Ascending aorta (tissue), 2 donors: ENCODE measurements at regions not wholly inside any gene's neighbourhood (a gene's known extent, or its start where the extent isn't known, plus 50 kb on each side); places are given as distances from the start of the nearest gene placed in this dataset.

ENCODE experiments used
- DNase-seq, 2 donors: peaks; one replicate each; pipeline ENCODE4 v3.0.0-alpha.2; 2019; ENCODE audit warnings: low spot score in 2 of 2
- H3K27ac ChIP-seq, 2 donors: fragments of 200-600 bp; sonication (generic); one replicate each; pipeline ENCODE4 v1.5.1; 2016 to 2017; ENCODE audit warnings: mild to moderate bottlenecking in 1 of 2
- H3K27me3 ChIP-seq: fragments of 200-600 bp; sonication (generic); one replicate; pipeline ENCODE4 v1.5.1; 2017
- H3K36me3 ChIP-seq, 2 donors: fragments of 200-600 bp; sonication (generic); one replicate each; pipeline ENCODE4 v1.5.1; 2016
- H3K4me1 ChIP-seq, 2 donors: fragments of 200-600 bp; sonication (generic); one replicate each; pipeline ENCODE4 v1.5.1; 2016 to 2017; ENCODE audit warnings: mild to moderate bottlenecking in 1 of 2
- H3K4me3 ChIP-seq, 2 donors: fragments of 200-600 bp; sonication (generic); one replicate each; pipeline ENCODE4 v1.5.1; 2016 to 2017; ENCODE audit warnings: mild to moderate bottlenecking in 1 of 2
- H3K9me3 ChIP-seq, 2 donors: fragments of 200-600 bp; sonication (generic); one replicate each; pipeline ENCODE4 v1.5.1; 2016
- intact Hi-C: fragments of 100-400 bp; cut with DNase I; formaldehyde crosslinking; loops from one replicate; pipeline ENCODE4 v1.15.1; 2023
- TF ChIP-seq, protein P1 (sequence below), 3 experiments: fragments of 200-600 bp in 2 of 3; fragments of 450-650 bp in 1 of 3; sonication (generic) in 2 of 3; IDR thresholded peaks; one replicate each; pipeline ENCODE4 v1.5.1; 2016 to 2019; ENCODE audit warnings: antibody characterized with exemption in 3 of 3, mild to moderate bottlenecking in 1 of 3, moderate library complexity in 1 of 3

DNA sequence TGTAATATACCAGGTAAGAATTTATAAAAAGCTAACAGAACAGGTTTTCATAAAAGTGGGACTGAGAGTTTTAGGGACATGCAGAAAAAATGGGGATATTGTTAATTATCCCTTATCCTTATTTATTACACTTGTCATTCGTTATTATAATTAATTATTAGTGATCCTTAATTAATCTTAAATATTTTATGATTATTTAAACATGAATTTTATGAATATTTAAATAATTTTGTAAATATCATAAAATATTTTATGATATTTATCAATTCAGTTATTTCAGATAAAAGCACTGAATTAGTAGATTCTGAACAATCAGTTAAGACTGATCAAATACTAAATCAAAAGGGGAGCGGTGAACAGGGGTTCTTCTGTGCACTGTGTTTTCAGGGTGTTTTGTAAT is 300.1 kb downstream of the PAX1 start:
- H3K27ac ChIP-seq: no peak overlapping the region
- H3K4me3 ChIP-seq: no peak overlapping the region
- H3K9me3 ChIP-seq: no peaks in the 10 kb centered on the region
- intact Hi-C loops: no loop called here
- TF ChIP-seq, protein P1, sequence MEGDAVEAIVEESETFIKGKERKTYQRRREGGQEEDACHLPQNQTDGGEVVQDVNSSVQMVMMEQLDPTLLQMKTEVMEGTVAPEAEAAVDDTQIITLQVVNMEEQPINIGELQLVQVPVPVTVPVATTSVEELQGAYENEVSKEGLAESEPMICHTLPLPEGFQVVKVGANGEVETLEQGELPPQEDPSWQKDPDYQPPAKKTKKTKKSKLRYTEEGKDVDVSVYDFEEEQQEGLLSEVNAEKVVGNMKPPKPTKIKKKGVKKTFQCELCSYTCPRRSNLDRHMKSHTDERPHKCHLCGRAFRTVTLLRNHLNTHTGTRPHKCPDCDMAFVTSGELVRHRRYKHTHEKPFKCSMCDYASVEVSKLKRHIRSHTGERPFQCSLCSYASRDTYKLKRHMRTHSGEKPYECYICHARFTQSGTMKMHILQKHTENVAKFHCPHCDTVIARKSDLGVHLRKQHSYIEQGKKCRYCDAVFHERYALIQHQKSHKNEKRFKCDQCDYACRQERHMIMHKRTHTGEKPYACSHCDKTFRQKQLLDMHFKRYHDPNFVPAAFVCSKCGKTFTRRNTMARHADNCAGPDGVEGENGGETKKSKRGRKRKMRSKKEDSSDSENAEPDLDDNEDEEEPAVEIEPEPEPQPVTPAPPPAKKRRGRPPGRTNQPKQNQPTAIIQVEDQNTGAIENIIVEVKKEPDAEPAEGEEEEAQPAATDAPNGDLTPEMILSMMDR (IDR thresholded peaks at IDR 0.05): no peak
- H3K27me3 ChIP-seq: no peaks in the 10 kb centered on the region
- no peak for DNase-seq
- no peaks in the 10 kb centered on the region for H3K36me3 ChIP-seq
- H3K4me1 ChIP-seq: no peaks in the 10 kb centered on the region

DNA sequence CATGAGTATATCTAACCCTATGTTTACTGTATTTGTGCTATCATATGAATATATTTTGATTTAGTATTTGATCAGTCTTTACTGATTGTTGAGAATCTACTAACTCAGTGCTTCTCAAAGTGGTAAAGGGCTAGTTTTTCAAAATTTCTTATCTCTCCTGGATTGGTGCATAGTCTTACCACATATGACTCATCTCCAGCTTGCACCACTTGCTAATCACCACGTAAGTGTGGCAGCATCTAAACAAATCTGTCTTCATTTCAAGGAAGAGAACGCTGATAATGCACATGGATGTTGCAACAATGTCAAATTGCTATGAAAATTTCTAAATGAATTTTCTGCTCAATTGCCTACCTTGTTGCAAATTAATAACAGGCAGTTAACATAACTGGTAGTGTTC is 299.5 kb downstream of the PAX1 start:
- no peak overlapping the region for H3K27ac ChIP-seq
- no peaks in the 10 kb centered on the region for H3K9me3 ChIP-seq
- TF ChIP-seq, protein P1 (IDR thresholded peaks at IDR 0.05): no peak
- H3K4me3 ChIP-seq: no peak overlapping the region
- no peak for DNase-seq
- H3K27me3 ChIP-seq: no peaks in the 10 kb centered on the region
- H3K4me1 ChIP-seq: no peaks in the 10 kb centered on the region
- H3K36me3 ChIP-seq: no peaks in the 10 kb centered on the region
- intact Hi-C loops: no loop called here

DNA sequence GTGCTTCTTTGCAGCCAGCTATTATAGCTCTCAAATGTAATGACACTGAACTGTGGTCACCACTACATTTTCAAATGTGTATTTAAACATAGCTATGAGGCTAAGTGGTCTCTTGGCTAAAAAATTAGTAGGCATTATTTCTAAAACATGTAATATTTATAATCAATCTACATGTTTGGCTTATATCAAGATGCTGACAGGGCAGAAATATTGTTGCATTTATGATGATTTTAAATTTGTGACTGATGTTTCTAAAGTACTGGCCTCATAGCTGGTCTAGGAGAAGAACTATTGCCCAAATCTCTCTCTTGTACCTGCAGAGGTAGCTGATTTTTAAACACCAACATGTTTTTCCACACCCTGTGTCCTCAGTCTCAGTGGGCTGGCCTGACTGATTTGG is 298.2 kb downstream of the PAX1 start:
- DNase-seq: no peak
- Histone ChIP-seq H3K4me3 (no peak overlapping the region), H3K27me3 (no peaks in the 10 kb centered on the region), H3K36me3 (no peaks in the 10 kb centered on the region), H3K27ac (no peak overlapping the region), H3K9me3 (no peaks in the 10 kb centered on the region), H3K4me1 (no peaks in the 10 kb centered on the region)
- TF ChIP-seq, protein P1 (IDR thresholded peaks at IDR 0.05): no peak
- intact Hi-C loops: no loop called here

DNA sequence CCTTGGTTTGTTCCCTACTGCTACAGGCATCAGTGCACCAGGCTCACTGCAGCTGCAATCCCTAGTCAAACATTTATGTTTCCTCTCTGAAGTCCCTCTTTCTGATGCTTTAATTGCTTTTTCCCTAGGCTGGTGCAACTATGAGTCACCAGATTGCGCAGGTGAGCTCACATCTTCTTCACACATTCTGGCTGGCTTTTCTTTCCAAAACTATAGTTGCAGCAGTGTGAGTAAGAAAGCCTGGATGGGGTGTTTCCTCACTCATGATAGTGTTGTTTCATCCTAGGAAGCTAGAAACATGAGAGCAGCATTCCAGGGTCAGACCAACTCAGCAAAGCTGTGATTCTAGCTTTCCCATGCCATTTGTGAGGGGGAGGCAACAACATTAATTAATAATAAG is 296.4 kb downstream of the PAX1 start:
- Histone ChIP-seq H3K9me3 (no peaks in the 10 kb centered on the region), H3K27ac (no peak overlapping the region), H3K27me3 (no peaks in the 10 kb centered on the region), H3K4me1 (no peaks in the 10 kb centered on the region), H3K4me3 (no peak overlapping the region), H3K36me3 (no peaks in the 10 kb centered on the region)
- DNase-seq: no peak
- TF ChIP-seq, protein P1 (IDR thresholded peaks at IDR 0.05): no peak
- intact Hi-C loops: no loop called here

DNA sequence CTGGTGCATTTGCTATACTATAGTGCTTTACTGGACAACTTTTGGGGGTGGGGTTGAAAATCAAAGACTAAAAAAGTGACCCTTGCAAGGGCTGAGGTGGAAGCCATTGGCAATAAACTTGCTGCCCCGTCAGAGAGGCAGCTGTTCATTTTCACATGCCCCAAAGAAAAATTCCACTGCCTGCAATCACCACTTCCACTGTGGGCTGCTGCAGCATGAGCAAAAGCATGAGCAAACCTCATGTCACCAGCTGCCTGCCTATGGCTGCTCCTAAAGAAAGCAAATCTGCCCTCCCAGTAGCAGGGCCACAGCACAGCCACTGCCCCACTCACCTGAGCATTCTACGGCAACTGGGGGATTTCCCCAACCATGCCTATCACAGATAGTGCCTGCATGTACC is 290.0 kb downstream of the PAX1 start:
- H3K27me3 ChIP-seq: no peaks in the 10 kb centered on the region
- H3K4me1 ChIP-seq: no peaks in the 10 kb centered on the region
- no peak overlapping the region for H3K4me3 ChIP-seq
- no peak overlapping the region for H3K27ac ChIP-seq
- no peaks in the 10 kb centered on the region for H3K9me3 ChIP-seq
- TF ChIP-seq, protein P1 (IDR thresholded peaks at IDR 0.05): no peak
- DNase-seq: no peak
- intact Hi-C loops: no loop called here
- H3K36me3 ChIP-seq: no peaks in the 10 kb centered on the region

DNA sequence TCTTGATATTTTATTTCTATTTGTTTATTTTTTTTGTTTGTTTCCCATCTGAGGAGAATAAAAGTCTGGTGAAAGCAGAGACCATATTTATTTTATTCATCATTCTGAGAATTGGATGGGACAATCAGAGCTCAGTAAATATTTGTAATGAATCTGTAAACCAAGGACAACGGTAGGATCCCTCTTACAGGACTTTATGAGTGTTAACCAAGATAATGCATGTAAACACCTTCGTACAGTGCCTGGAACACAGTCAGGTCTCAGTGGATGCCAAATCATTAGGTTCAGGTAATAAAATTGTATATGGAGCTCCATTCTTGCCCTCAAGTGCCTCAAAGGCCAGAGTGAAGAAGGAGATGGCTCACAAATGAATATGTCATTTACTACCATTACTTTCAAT is 288.7 kb downstream of the PAX1 start:
- H3K4me3 ChIP-seq: no peak overlapping the region
- H3K36me3 ChIP-seq: no peaks in the 10 kb centered on the region
- TF ChIP-seq, protein P1 (IDR thresholded peaks at IDR 0.05): no peak
- no peaks in the 10 kb centered on the region for H3K27me3 ChIP-seq
- no peak for DNase-seq
- intact Hi-C loops: no loop called here
- H3K4me1 ChIP-seq: no peaks in the 10 kb centered on the region
- H3K9me3 ChIP-seq: no peaks in the 10 kb centered on the region
- H3K27ac ChIP-seq: no peak overlapping the region
